ENCODE measurements at regions not wholly inside any gene's neighbourhood (a gene's known extent, or its start where the extent isn't known, plus 50 kb on each side); places are given as distances from the start of the nearest gene placed in this dataset.

GRCh38 chr9:87370049-87370685 lies 127.5 kb upstream of the DAPK1 start:
- no peak overlapping the region for H3K27ac ChIP-seq (ENCODE audit: insufficient read length, low read depth, low read length)
- no peak overlapping the region for H2BK15ac ChIP-seq (ENCODE audit: low read depth, low read length)
- WGBS (ENCODE audit: extremely low coverage, insufficient read length, low lambda C conversion rate): no CpG with 5 or more reads among the region's 9 CpGs
- no peaks in the 10 kb centered on the region for H3K79me2 ChIP-seq (ENCODE audit: insufficient read depth, low read length)
- H3K36me3 Mint-ChIP-seq (ENCODE audit: insufficient read depth in 1 of 3, low read depth in 3 of 3): no peaks in the 10 kb centered on the region
- no peak overlapping the region for H3K4me2 ChIP-seq (ENCODE audit: insufficient read depth, insufficient read length, low read length)
- no peak for TF ChIP-seq CTCF (conservative IDR thresholded peaks at IDR 0.05)
- H3T11ph ChIP-seq (ENCODE audit: low read length): no peak overlapping the region
- H2AFZ ChIP-seq (ENCODE audit: low read length): no peak overlapping the region
- H3K9me3 Mint-ChIP-seq: peaks cover 3 to 4% of the 10 kb centered on the region in 2 experiments; a peak in 3 of 5 replicates
- H3K23me2 ChIP-seq (ENCODE audit: insufficient read length, low read depth, low read length, poor library complexity, severe bottlenecking): no peaks in the 10 kb centered on the region
- H3K27ac Mint-ChIP-seq: no peak overlapping the region
- no peak overlapping the region for H2AK5ac ChIP-seq (ENCODE audit: insufficient read length, low read length)
- H2BK120ac ChIP-seq (ENCODE audit: low read depth, low read length, poor library complexity, severe bottlenecking): no peak overlapping the region
- H3K14ac ChIP-seq (ENCODE audit: insufficient read depth, low read length): no peak overlapping the region
- no peak overlapping the region for H4K91ac ChIP-seq (ENCODE audit: insufficient read length, low read depth, low read length)
- H4K20me1 ChIP-seq (ENCODE audit: control insufficient read depth, insufficient read depth, insufficient read length): no peaks in the 10 kb centered on the region
- no peak overlapping the region for H4K8ac ChIP-seq (replicated peaks; ENCODE audit: insufficient read length, low read depth, low read length)
- no peak overlapping the region for H3K18ac ChIP-seq (ENCODE audit: insufficient read length, low read depth, low read length)
- H2BK12ac ChIP-seq (ENCODE audit: insufficient read length, low read depth, low read length): no peak overlapping the region
- H2BK20ac ChIP-seq (ENCODE audit: low read depth, low read length, poor library complexity, severe bottlenecking): no peak overlapping the region
- DNase-seq: no peak
- H3K23ac ChIP-seq (ENCODE audit: insufficient read length, low read depth, low read length): no peak overlapping the region
- H3K4me1 ChIP-seq (ENCODE audit: insufficient read depth, low read length): peaks cover 3% of the 10 kb centered on the region; the same call in 1 of the 2 replicates
- no peaks in the 10 kb centered on the region for H3K27me3 ChIP-seq (ENCODE audit: insufficient read depth, low read length)
- no peaks in the 10 kb centered on the region for H3K79me1 ChIP-seq (ENCODE audit: insufficient read depth, low read depth, low read length, poor library complexity, severe bottlenecking)
- no peaks in the 10 kb centered on the region; the same call in 1 of the 2 replicates for H3K27me3 Mint-ChIP-seq (ENCODE audit: low read depth)
- H3K4me1 Mint-ChIP-seq: peaks cover 27 to 28% of the 10 kb centered on the region in 2 experiments
- no peaks in the 10 kb centered on the region for H3K9me3 ChIP-seq (ENCODE audit: control insufficient read depth, low read depth, low read length)
- H3K56ac ChIP-seq (ENCODE audit: insufficient read length, low read depth, low read length): no peak overlapping the region
- H3K9ac ChIP-seq (ENCODE audit: extremely low read depth, insufficient read length, low read length): no peak overlapping the region
- H3K4me3 Mint-ChIP-seq: no peak overlapping the region
- no peak overlapping the region for H2BK5ac ChIP-seq (ENCODE audit: insufficient read length, low read length)
- H3K4ac ChIP-seq (ENCODE audit: low read depth, low read length): no peak overlapping the region
- no peak overlapping the region for H4K5ac ChIP-seq (ENCODE audit: insufficient read length, low read depth, low read length)
